GM20000 (cell line): ENCODE measurements at regions not wholly inside any gene's neighbourhood (a gene's known extent, or its start where the extent isn't known, plus 50 kb on each side); places are given as distances from the start of the nearest gene placed in this dataset.
A peak's percentile ranks its signal among the peaks of the same experiment; 100 is the strongest.

Source experiments
- DNase-seq: peaks from one replicate; pipeline ENCODE4 v3.0.0; 2012; ENCODE audit warnings: low spot score
- CTCF ChIP-seq: IDR thresholded peaks from 2 replicates; pipeline ENCODE4 v1.5.1; 2012; ENCODE audit warnings: mild to moderate bottlenecking, control low read depth; ENCODE audit errors: extremely low read depth, missing control alignments

GRCh38 chr9:18250053-18250452, 223.9 kb upstream of the ADAMTSL1 start:
- DNase-seq, result no peak
- TF ChIP-seq CTCF, result no peak

GRCh38 chr9:18253950-18254349, 220.0 kb upstream of the ADAMTSL1 start:
- DNase-seq, result no peak
- TF ChIP-seq CTCF, result no peak

GRCh38 chr9:18255158-18255629, 218.8 kb upstream of the ADAMTSL1 start:
- TF ChIP-seq CTCF, result peak; percentile 77
- DNase-seq, result peak; percentile 60

- DNase-seq, result no peak
- no peak for TF ChIP-seq CTCF
Observed at GRCh38 chr9:18255747-18256146, 218.2 kb upstream of the ADAMTSL1 start.

GRCh38 chr9:18256568-18256967, 217.4 kb upstream of the ADAMTSL1 start:
- no peak for TF ChIP-seq CTCF
- DNase-seq, result no peak

GRCh38 chr9:18260521-18260920, 213.4 kb upstream of the ADAMTSL1 start:
- DNase-seq, result no peak
- TF ChIP-seq CTCF, result no peak

GRCh38 chr9:18261181-18261580, 212.8 kb upstream of the ADAMTSL1 start:
- TF ChIP-seq CTCF, result no peak
- DNase-seq, result no peak
